Mesothelial cell of epicardium (in vitro differentiated cells): ENCODE measurements at regions not wholly inside any gene's neighbourhood (a gene's known extent, or its start where the extent isn't known, plus 50 kb on each side); places are given as distances from the start of the nearest gene placed in this dataset.

Source experiments
- DNase-seq, 2 experiments: peaks; one replicate each; pipeline ENCODE4 v3.0.0; 2021; ENCODE audit warnings: low spot score in 2 of 2; ENCODE audit not compliant: unreplicated experiment in 2 of 2
- H3K27ac Mint-ChIP-seq: 2 replicates; pipeline ENCODE4 v1.8.0; 2021; ENCODE audit warnings: mixed read lengths
- H3K27me3 Mint-ChIP-seq: 2 replicates; pipeline ENCODE4 v1.8.0; 2021; ENCODE audit warnings: low read depth, mixed read lengths
- H3K36me3 Mint-ChIP-seq: 2 replicates; pipeline ENCODE4 v1.8.0; 2021; ENCODE audit warnings: mixed read lengths
- H3K4me1 Mint-ChIP-seq: 2 replicates; pipeline ENCODE4 v1.8.0; 2021; ENCODE audit warnings: mixed read lengths
- H3K4me3 Mint-ChIP-seq: 2 replicates; pipeline ENCODE4 v1.8.0; 2021; ENCODE audit warnings: mild to moderate bottlenecking, moderate library complexity, mixed read lengths
- H3K9me3 Mint-ChIP-seq: 2 replicates; pipeline ENCODE4 v1.8.0; 2021; ENCODE audit warnings: mixed read lengths
- TF ChIP-seq, protein P1 (sequence below): fragments of 200-600 bp; sonication (generic); IDR thresholded peaks from one replicate; pipeline ENCODE4 v1.5.0; 2021; ENCODE audit warnings: antibody characterized with exemption; ENCODE audit not compliant: unreplicated experiment

DNA sequence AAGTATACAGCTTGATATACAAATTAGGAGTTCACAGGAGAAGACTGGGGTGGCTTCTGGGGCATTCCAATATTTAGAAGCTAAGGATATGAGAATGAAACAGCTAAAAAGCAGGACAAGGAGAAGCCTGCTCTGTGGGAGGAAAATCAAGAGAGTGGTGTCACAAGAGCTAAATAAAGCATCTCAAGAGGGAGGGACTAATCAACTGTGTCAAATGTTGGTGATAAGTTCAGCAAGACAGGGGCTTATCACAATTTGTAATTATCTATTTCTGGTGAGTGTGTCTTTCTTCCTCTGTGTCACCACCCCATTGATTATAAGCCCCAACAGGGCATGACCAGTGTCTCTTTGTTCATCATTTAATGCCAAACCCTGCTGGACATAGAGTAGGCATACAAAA lies 295.8 kb upstream of the DUSP10 start:
- TF ChIP-seq, protein P1, sequence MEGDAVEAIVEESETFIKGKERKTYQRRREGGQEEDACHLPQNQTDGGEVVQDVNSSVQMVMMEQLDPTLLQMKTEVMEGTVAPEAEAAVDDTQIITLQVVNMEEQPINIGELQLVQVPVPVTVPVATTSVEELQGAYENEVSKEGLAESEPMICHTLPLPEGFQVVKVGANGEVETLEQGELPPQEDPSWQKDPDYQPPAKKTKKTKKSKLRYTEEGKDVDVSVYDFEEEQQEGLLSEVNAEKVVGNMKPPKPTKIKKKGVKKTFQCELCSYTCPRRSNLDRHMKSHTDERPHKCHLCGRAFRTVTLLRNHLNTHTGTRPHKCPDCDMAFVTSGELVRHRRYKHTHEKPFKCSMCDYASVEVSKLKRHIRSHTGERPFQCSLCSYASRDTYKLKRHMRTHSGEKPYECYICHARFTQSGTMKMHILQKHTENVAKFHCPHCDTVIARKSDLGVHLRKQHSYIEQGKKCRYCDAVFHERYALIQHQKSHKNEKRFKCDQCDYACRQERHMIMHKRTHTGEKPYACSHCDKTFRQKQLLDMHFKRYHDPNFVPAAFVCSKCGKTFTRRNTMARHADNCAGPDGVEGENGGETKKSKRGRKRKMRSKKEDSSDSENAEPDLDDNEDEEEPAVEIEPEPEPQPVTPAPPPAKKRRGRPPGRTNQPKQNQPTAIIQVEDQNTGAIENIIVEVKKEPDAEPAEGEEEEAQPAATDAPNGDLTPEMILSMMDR, result no peak
- H3K36me3 Mint-ChIP-seq, result no peaks in the 10 kb centered on the region
- H3K27me3 Mint-ChIP-seq, result peaks cover 2% of the 10 kb centered on the region
- H3K4me1 Mint-ChIP-seq, result no peaks in the 10 kb centered on the region
- H3K4me3 Mint-ChIP-seq, result no peak overlapping the region
- H3K27ac Mint-ChIP-seq, result no peak overlapping the region
- no peaks in the 10 kb centered on the region for H3K9me3 Mint-ChIP-seq
- no peak for DNase-seq

DNA sequence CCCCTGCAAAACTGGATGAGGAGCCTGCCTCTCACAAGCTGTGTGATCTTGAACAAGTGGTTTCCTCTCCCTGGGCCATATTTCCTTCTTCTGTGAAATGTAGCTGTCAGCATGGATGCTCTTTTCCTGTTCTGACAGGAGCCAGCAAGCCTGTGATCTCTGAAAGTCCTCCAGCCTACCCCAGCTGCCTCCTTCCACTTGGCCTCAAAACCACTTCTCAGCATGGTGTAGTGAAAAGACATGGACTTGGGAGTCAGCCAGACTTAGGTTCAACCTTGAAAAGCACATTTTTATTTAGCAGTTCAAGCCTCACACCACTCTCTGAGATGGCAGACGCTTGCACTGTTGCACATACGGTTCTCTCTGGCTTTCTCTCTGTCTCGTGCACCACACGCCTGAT lies 292.9 kb upstream of the DUSP10 start:
- Mint-ChIP-seq H3K27me3 (peaks cover 9% of the 10 kb centered on the region), H3K36me3 (no peaks in the 10 kb centered on the region), H3K4me3 (no peak overlapping the region), H3K4me1 (no peaks in the 10 kb centered on the region), H3K27ac (no peak overlapping the region), H3K9me3 (no peaks in the 10 kb centered on the region)
- TF ChIP-seq, protein P1, result no peak
- DNase-seq, result no peak

DNA sequence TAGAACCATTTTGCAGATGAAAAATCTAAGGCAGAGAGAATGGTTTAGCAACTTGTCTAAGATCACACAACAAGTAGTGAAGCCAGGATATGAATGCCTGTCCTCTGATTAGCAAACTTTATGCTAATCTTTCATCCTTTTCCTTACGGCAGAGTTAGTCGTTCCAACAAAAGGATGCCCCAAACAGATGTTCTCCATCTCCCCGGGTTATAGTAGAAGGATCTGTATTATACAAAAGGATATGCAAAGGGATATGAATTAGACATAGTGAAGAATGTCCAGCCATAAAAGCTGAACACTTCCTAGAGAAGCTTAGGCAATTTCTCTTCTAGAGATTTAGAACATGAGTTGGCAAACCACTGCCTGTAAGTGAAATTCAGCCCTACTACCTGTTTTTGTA lies 291.6 kb upstream of the DUSP10 start:
- Mint-ChIP-seq H3K9me3 (no peaks in the 10 kb centered on the region), H3K27ac (no peak overlapping the region), H3K27me3 (peaks cover 9% of the 10 kb centered on the region), H3K36me3 (no peaks in the 10 kb centered on the region), H3K4me1 (no peaks in the 10 kb centered on the region), H3K4me3 (no peak overlapping the region)
- no peak for DNase-seq
- TF ChIP-seq, protein P1, result no peak

DNA sequence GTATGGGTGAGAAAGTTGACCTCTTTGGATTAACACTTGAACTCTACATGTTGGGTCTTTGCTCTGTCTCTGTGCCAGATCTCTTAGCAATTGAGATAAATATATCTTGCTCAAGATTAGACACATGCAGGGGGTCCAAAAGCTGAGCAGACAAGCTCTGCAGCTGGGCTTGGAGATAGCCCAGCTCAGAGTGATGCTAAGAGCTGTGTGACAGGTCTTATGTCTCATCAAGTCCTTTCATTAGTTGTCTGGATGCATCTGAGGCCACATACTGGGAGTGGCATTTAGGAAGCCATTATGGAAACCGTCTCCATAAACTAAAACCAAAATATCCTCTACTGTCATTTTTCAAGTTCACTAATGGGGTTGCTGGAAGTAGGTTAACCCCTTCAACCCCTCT lies 289.4 kb upstream of the DUSP10 start:
- Mint-ChIP-seq H3K27me3 (peaks cover 10% of the 10 kb centered on the region), H3K9me3 (no peaks in the 10 kb centered on the region), H3K4me1 (no peaks in the 10 kb centered on the region), H3K4me3 (no peak overlapping the region), H3K36me3 (no peaks in the 10 kb centered on the region), H3K27ac (no peak overlapping the region)
- no peak for DNase-seq
- TF ChIP-seq, protein P1, result no peak

DNA sequence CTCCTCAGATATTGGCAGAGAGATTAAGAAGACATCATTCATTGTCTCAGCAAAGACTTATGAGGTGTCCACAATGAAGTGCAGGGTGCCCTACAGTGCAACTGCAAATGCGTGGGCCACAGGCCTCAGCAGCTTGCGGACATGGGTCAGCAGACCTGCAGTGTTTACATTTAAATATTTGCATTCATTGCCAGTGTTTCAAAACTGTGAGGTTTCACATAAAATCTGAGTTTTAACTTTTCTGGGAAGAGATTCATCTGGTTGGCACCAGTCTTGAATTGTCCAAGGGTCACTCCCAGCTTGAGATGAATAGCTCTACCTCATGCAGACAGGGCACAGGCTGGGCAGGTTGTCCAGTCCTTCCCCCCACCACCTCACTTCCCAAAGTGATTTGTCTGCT lies 286.8 kb upstream of the DUSP10 start:
- TF ChIP-seq, protein P1, result no peak
- Mint-ChIP-seq H3K4me1 (no peaks in the 10 kb centered on the region), H3K27me3 (peaks cover 15% of the 10 kb centered on the region), H3K9me3 (no peaks in the 10 kb centered on the region), H3K4me3 (no peak overlapping the region), H3K27ac (no peak overlapping the region), H3K36me3 (no peaks in the 10 kb centered on the region)
- no peak for DNase-seq

DNA sequence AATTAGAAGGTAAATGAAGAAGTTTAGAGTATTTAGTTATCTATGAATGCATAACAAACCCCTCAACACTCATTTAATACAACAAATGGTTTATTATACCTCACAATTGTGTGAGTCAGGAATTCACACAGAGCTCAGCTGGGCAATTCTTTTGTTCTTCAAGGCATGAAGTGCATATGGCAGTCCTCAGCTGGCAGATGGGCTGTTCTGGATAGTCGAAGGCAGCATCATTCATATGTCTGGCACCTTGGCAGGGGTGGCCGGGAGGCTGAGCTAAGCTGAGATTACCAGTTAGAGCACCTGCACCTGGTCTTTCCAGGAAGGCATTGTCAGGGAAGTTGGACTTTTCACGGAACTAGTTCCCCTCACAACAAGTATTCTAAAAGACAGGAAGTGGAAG lies 286.2 kb upstream of the DUSP10 start:
- DNase-seq, result no peak
- Mint-ChIP-seq H3K27ac (no peak overlapping the region), H3K9me3 (no peaks in the 10 kb centered on the region), H3K27me3 (peaks cover 15% of the 10 kb centered on the region), H3K4me3 (no peak overlapping the region), H3K36me3 (no peaks in the 10 kb centered on the region), H3K4me1 (no peaks in the 10 kb centered on the region)
- TF ChIP-seq, protein P1, result no peak
